H1 (cell line): ENCODE measurements at regions not wholly inside any gene's neighbourhood (a gene's known extent, or its start where the extent isn't known, plus 50 kb on each side); places are given as distances from the start of the nearest gene placed in this dataset.

Experiments
- CTCF ChIA-PET: fragments of 300-600 bp; sonication (Branson Sonifier 250); formaldehyde crosslinking; loops from one replicate; lab custom pipeline; 2021; ENCODE audit not compliant: partially characterized antibody; lab: Charles Lee
- POLR2A ChIA-PET: fragments of 300-600 bp; sonication (Branson Sonifier 250); formaldehyde crosslinking; loops from one replicate; lab custom pipeline; 2021; ENCODE audit warnings: inconsistent platforms; ENCODE audit not compliant: partially characterized antibody; lab: Charles Lee
- DNase-seq, 2 experiments: peaks; one replicate each; pipeline versions ENCODE4 v3.0.0 to v3.0.0-alpha.2; 2010 to 2022; ENCODE audit warnings: low spot score in 2 of 2, low read depth in 1 of 2, mixed read lengths in 1 of 2
- FAIRE-seq: peaks from 2 replicates; lab custom pipeline; 2011; peaks lifted over from hg19 to GRCh38; lab: Jason Lieb, UNC
- H2AFZ ChIP-seq: 2 replicates; pipeline ENCODE4 v1.8.1; 2012; ENCODE audit warnings: low read length, inconsistent platforms
- H2AK5ac ChIP-seq: 2 replicates; pipeline ENCODE4 v1.6.1; 2013; ENCODE audit warnings: low read depth, low read length
- H2BK120ac ChIP-seq: replicated peaks from 2 replicates; pipeline ENCODE3; 2013; ENCODE audit warnings: low read depth, low read length, inconsistent platforms
- H2BK12ac ChIP-seq: 2 replicates; pipeline ENCODE4 v1.6.1; 2013; ENCODE audit warnings: low read depth, low read length
- H2BK15ac ChIP-seq: 2 replicates; pipeline ENCODE4 v1.6.1; 2013; ENCODE audit warnings: low read length
- H2BK20ac ChIP-seq: 2 replicates; pipeline ENCODE4 v1.6.1; 2013; ENCODE audit warnings: low read length
- H2BK5ac ChIP-seq: 2 replicates; pipeline ENCODE4 v1.6.1; 2013; ENCODE audit warnings: low read depth, low read length
- H3K14ac ChIP-seq: 2 replicates; pipeline ENCODE4 v1.6.1; 2013; ENCODE audit warnings: inconsistent platforms; ENCODE audit not compliant: insufficient read length
- H3K18ac ChIP-seq: 2 replicates; pipeline ENCODE4 v1.6.1; 2013; ENCODE audit warnings: low read length; ENCODE audit errors: extremely low read depth
- H3K23ac ChIP-seq: 2 replicates; pipeline ENCODE4 v1.6.1; 2013; ENCODE audit warnings: inconsistent platforms; ENCODE audit not compliant: insufficient read length
- H3K23me2 ChIP-seq: 2 replicates; pipeline ENCODE4 v1.6.1; 2013; ENCODE audit warnings: low read depth, low read length
- H3K27ac ChIP-seq: 2 replicates; pipeline ENCODE4 v1.6.1; 2011; ENCODE audit warnings: low read depth, low read length, inconsistent platforms
- H3K27me3 ChIP-seq, 4 experiments: replicated peaks in 1 of 4; 1 replicate in 1 of 4; 2 replicates in 3 of 4; pipeline versions ENCODE4 v1.6.1 to v1.8.1; 2011 to 2013; ENCODE audit warnings: low read length in 3 of 4, mild to moderate bottlenecking in 3 of 4, inconsistent platforms in 2 of 4, mixed read lengths in 2 of 4, moderate library complexity in 1 of 4; ENCODE audit not compliant: control insufficient read depth in 3 of 4, insufficient read depth in 3 of 4; ENCODE audit errors: extremely low read depth in 1 of 4
- H3K36me3 ChIP-seq, 4 experiments: 2 replicates each; pipeline versions ENCODE4 v1.6.1 to v1.8.1; 2011 to 2013; ENCODE audit warnings: mild to moderate bottlenecking in 4 of 4, low read length in 3 of 4, moderate library complexity in 2 of 4, control low read depth in 1 of 4, inconsistent platforms in 1 of 4; ENCODE audit not compliant: insufficient read depth in 4 of 4, control insufficient read depth in 2 of 4
- H3K4ac ChIP-seq: replicated peaks from 2 replicates; pipeline ENCODE3; 2013; ENCODE audit warnings: low read length, low read depth, mixed read lengths, inconsistent platforms; ENCODE audit not compliant: insufficient read length
- H3K4me1 ChIP-seq, 4 experiments: replicated peaks in 1 of 4; 1 replicate in 1 of 4; 2 replicates in 3 of 4; pipeline versions ENCODE4 v1.6.1 to v1.8.1; 2011 to 2013; ENCODE audit warnings: low read length in 3 of 4, inconsistent platforms in 2 of 4, mixed read lengths in 1 of 4; ENCODE audit not compliant: insufficient read depth in 4 of 4, control insufficient read depth in 3 of 4
- H3K4me2 ChIP-seq, 2 experiments: 2 replicates each; pipeline versions ENCODE4 v1.6.1 to v1.8.1; 2011 to 2013; ENCODE audit warnings: low read depth in 2 of 2, low read length in 2 of 2, control low read depth in 1 of 2, inconsistent platforms in 1 of 2, mild to moderate bottlenecking in 1 of 2; ENCODE audit not compliant: insufficient read depth in 1 of 2
- H3K4me3 ChIP-seq, 4 experiments: fragments of 200-600, 300-600 bp in 1 of 4; sonication (generic), shearing (Covaris generic), sonication (Bioruptor Twin) in 1 of 4; 2 replicates each; pipeline versions ENCODE4 v1.5.1 to v1.8.1; 2011 to 2016; ENCODE audit warnings: low read length in 4 of 4, low read depth in 3 of 4, control low read depth in 2 of 4, inconsistent platforms in 2 of 4, mild to moderate bottlenecking in 2 of 4, mixed read lengths in 1 of 4, moderate library complexity in 1 of 4; ENCODE audit not compliant: insufficient read depth in 2 of 4; ENCODE audit errors: extremely low read depth in 1 of 4
- H3K56ac ChIP-seq: replicated peaks from 2 replicates; pipeline ENCODE3; 2013; ENCODE audit warnings: low read depth, mild to moderate bottlenecking, mixed read lengths, low read length, inconsistent platforms; ENCODE audit not compliant: insufficient read length
- H3K79me1 ChIP-seq: 2 replicates; pipeline ENCODE4 v1.6.1; 2013; ENCODE audit warnings: low read depth, low read length, control low read depth
- H3K79me2 ChIP-seq, 2 experiments: 2 replicates each; pipeline versions ENCODE4 v1.6.1 to v1.8.1; 2012 to 2013; ENCODE audit warnings: low read length in 2 of 2, mild to moderate bottlenecking in 2 of 2, inconsistent platforms in 1 of 2; ENCODE audit not compliant: insufficient read depth in 2 of 2, control insufficient read depth in 1 of 2
- H3K9ac ChIP-seq, 4 experiments: replicated peaks in 1 of 4; 1 replicate in 1 of 4; 2 replicates in 3 of 4; pipeline versions ENCODE4 v1.6.1 to v1.8.1; 2011 to 2013; ENCODE audit warnings: low read depth in 3 of 4, low read length in 3 of 4, control low read depth in 2 of 4, mild to moderate bottlenecking in 2 of 4, moderate library complexity in 2 of 4, inconsistent platforms in 1 of 4; ENCODE audit errors: extremely low read depth in 1 of 4
- H3K9me3 ChIP-seq, 2 experiments: 2 replicates each; pipeline versions ENCODE4 v1.6.1 to v1.8.1; 2012 to 2013; ENCODE audit warnings: mild to moderate bottlenecking in 2 of 2, moderate library complexity in 2 of 2, control low read depth in 1 of 2, inconsistent platforms in 1 of 2, low read depth in 1 of 2, low read length in 1 of 2, mixed read lengths in 1 of 2; ENCODE audit not compliant: insufficient read depth in 2 of 2
- H4K20me1 ChIP-seq, 2 experiments: replicated peaks in 1 of 2; 2 replicates each; pipeline versions ENCODE3 to v1.8.1; 2011 to 2013; ENCODE audit warnings: inconsistent platforms in 2 of 2, low read length in 2 of 2, mild to moderate bottlenecking in 1 of 2; ENCODE audit not compliant: insufficient read depth in 2 of 2, control insufficient read depth in 1 of 2
- H4K5ac ChIP-seq: 2 replicates; pipeline ENCODE4 v1.6.1; 2013; ENCODE audit warnings: low read length, low read depth, mixed read lengths, inconsistent platforms; ENCODE audit not compliant: insufficient read length
- H4K8ac ChIP-seq: 2 replicates; pipeline ENCODE4 v1.8.0; 2013; ENCODE audit warnings: mild to moderate bottlenecking, moderate library complexity, low read length, inconsistent platforms; ENCODE audit not compliant: insufficient read depth; ENCODE audit errors: extremely low read depth
- H4K91ac ChIP-seq: replicated peaks from 2 replicates; pipeline ENCODE3; 2013; ENCODE audit warnings: low read length, mixed read lengths, inconsistent platforms; ENCODE audit not compliant: insufficient read length
- EGR1 ChIP-seq: IDR thresholded peaks from 2 replicates; pipeline ENCODE4 v1.6.1; 2011; ENCODE audit warnings: low read depth, low read length, borderline replicate concordance
- WGBS, 2 experiments: shearing (Covaris generic) in 1 of 2; methylation state at CpG; one replicate each; pipeline versions ENCODE4 v1.1.6 to v1.1.7; 2013 to 2015; ENCODE audit warnings: low lambda C conversion rate in 2 of 2, mixed read lengths in 2 of 2, inconsistent platforms in 1 of 2, low coverage in 1 of 2, missing lambda C conversion rate in 1 of 2; ENCODE audit not compliant: insufficient replicate concordance in 2 of 2, insufficient coverage in 1 of 2, insufficient read length in 1 of 2; ENCODE audit errors: extremely low coverage in 1 of 2, missing lambda C conversion rate in 1 of 2; 5-methylcytosine and 5-hydroxymethylcytosine counted together

GRCh38 chr1:38436749-38437148, 390.2 kb upstream of the POU3F1 start:
- Histone ChIP-seq H3K23ac (no peak overlapping the region), H4K20me1 (peaks cover 0 to 7% of the 10 kb centered on the region in 2 experiments), H2BK20ac (no peak overlapping the region), H3K4me3 (no peak overlapping the region), H2BK15ac (no peak overlapping the region), H4K5ac (no peak overlapping the region), H2BK12ac (no peak overlapping the region), H3K18ac (no peak overlapping the region), H3K4me1 (peaks cover 0 to 7% (median 4%) of the 10 kb centered on the region in 4 experiments; a peak in 5 of 7 replicates), H2AK5ac (no peak overlapping the region), H3K4ac (no peak overlapping the region), H3K9me3 (no peaks in the 10 kb centered on the region), H3K27me3 (no peaks in the 10 kb centered on the region; a peak in 1 of 7 replicates), H3K79me1 (no peaks in the 10 kb centered on the region; the same call in 1 of the 2 replicates), H4K91ac (no peak overlapping the region), H3K56ac (no peak overlapping the region), H3K79me2 (peaks cover 0 to 20% of the 10 kb centered on the region in 2 experiments; a peak in 1 of 4 replicates), H3K27ac (no peak overlapping the region), H3K14ac (no peak overlapping the region), H3K23me2 (no peaks in the 10 kb centered on the region), H2BK5ac (no peak overlapping the region), H2AFZ (no peak overlapping the region), H2BK120ac (no peak overlapping the region), H4K8ac (no peak overlapping the region), H3K9ac (no peak overlapping the region), H3K36me3 (peaks cover 0 to 2% (median 0%) of the 10 kb centered on the region in 4 experiments; a peak in 1 of 8 replicates), H3K4me2 (no peak overlapping the region)
- DNase-seq (no peak), FAIRE-seq (no peak)
- TF ChIP-seq EGR1, result no peak
- 93% methylated on average over 4 of the region's 4 CpGs; no CpG with 5 or more reads in 1 of the 2 experiments for WGBS, 2 experiments
- ChIA-PET CTCF (interaction anchor here (1.2 kb wide), 1 partner anchor 8 kb away, joined by 3 read pairs; no protein-coding TSS in a partner anchor), POLR2A (interaction anchor here (0.9 to 10.1 kb wide), 5 partner anchors 10 to 300 kb away, joined by 3 to 190 read pairs (median 5); no protein-coding TSS in a partner anchor)
